Peyer's patch (tissue), 4 donors: ENCODE measurements at regions not wholly inside any gene's neighbourhood (a gene's known extent, or its start where the extent isn't known, plus 50 kb on each side); places are given as distances from the start of the nearest gene placed in this dataset.

Source experiments
- DNase-seq, 3 donors: peaks; one replicate each; pipeline ENCODE4 v3.0.0-alpha.2; 2017 to 2019
- H3K27ac ChIP-seq, 4 donors: fragments of 200-600 bp; sonication (generic); one replicate each; pipeline ENCODE4 v1.5.1; 2016 to 2019
- H3K27me3 ChIP-seq, 2 donors: fragments of 200-600 bp; sonication (generic); one replicate each; pipeline ENCODE4 v1.5.1; 2019
- H3K36me3 ChIP-seq, 3 donors: fragments of 200-600 bp; sonication (generic); one replicate each; pipeline ENCODE4 v1.5.1; 2016 to 2019
- H3K4me1 ChIP-seq, 4 donors: fragments of 200-600 bp; sonication (generic); one replicate each; pipeline ENCODE4 v1.5.1; 2016 to 2019
- H3K4me3 ChIP-seq, 4 donors: fragments of 200-600 bp; sonication (generic); 1 replicate in 3 of 4; 2 replicates in 1 of 4; pipeline ENCODE4 v1.5.1; 2016 to 2019; ENCODE audit warnings: mild to moderate bottlenecking in 1 of 4
- H3K9me3 ChIP-seq, 4 donors: fragments of 200-600 bp; sonication (generic); one replicate each; pipeline ENCODE4 v1.5.1; 2016 to 2019; ENCODE audit warnings: mild to moderate bottlenecking in 1 of 4
- CTCF ChIP-seq, 6 experiments: fragments of 450-650 bp in 4 of 6; fragments of 200-600 bp in 2 of 6; sonication (generic) in 1 of 6; IDR thresholded peaks; one replicate each; pipeline ENCODE4 v1.5.1; 2017 to 2019; ENCODE audit warnings: antibody characterized with exemption in 6 of 6, mild to moderate bottlenecking in 3 of 6, moderate library complexity in 1 of 6
- POLR2A ChIP-seq, 2 donors: fragments of 450-650 bp; IDR thresholded peaks; one replicate each; pipeline ENCODE4 v1.5.1; 2017; ENCODE audit warnings: antibody characterized with exemption in 2 of 2, mild to moderate bottlenecking in 2 of 2, moderate library complexity in 2 of 2

DNA sequence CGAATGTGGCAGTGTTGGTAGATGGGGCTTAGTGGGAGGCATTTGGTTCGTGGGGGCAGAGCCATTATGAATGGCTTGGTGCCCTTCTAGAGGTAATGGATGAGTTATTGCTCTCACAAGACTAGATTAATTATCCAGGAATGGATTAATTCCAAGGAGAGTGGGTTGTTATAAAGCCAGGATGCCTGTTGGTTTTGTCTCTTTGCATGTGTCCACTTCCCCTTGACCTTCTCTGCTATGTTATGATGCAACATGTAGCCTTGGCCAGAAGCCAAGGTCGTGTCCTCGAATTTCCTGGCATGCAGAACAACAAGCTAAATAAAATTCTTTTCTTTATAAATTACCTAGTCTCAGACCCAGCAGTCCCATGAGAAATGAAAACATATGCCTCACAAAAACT is 111.2 kb upstream of the PLS3 start:
- H3K9me3 ChIP-seq = no peaks in the 10 kb centered on the region
- no peak overlapping the region for H3K4me3 ChIP-seq
- peak in 1 of 3 donors; percentile 38 for DNase-seq
- H3K36me3 ChIP-seq = no peaks in the 10 kb centered on the region
- no peak overlapping the region for H3K27ac ChIP-seq
- H3K27me3 ChIP-seq = no peaks in the 10 kb centered on the region
- H3K4me1 ChIP-seq = no peaks in the 10 kb centered on the region
- no peak for TF ChIP-seq CTCF (IDR thresholded peaks at IDR 0.05)
- TF ChIP-seq POLR2A (IDR thresholded peaks at IDR 0.05) = no peak

- no peak for TF ChIP-seq CTCF (IDR thresholded peaks at IDR 0.05)
- TF ChIP-seq POLR2A (IDR thresholded peaks at IDR 0.05) = no peak
- no peaks in the 10 kb centered on the region for H3K4me1 ChIP-seq
- H3K36me3 ChIP-seq = no peaks in the 10 kb centered on the region
- DNase-seq = no peak
- H3K9me3 ChIP-seq = no peaks in the 10 kb centered on the region
- H3K4me3 ChIP-seq = no peak overlapping the region
- H3K27ac ChIP-seq = no peak overlapping the region
- H3K27me3 ChIP-seq = no peaks in the 10 kb centered on the region
Measured at GRCh38 chrX:115452251-115452650, 108.7 kb upstream of the PLS3 start.

DNA sequence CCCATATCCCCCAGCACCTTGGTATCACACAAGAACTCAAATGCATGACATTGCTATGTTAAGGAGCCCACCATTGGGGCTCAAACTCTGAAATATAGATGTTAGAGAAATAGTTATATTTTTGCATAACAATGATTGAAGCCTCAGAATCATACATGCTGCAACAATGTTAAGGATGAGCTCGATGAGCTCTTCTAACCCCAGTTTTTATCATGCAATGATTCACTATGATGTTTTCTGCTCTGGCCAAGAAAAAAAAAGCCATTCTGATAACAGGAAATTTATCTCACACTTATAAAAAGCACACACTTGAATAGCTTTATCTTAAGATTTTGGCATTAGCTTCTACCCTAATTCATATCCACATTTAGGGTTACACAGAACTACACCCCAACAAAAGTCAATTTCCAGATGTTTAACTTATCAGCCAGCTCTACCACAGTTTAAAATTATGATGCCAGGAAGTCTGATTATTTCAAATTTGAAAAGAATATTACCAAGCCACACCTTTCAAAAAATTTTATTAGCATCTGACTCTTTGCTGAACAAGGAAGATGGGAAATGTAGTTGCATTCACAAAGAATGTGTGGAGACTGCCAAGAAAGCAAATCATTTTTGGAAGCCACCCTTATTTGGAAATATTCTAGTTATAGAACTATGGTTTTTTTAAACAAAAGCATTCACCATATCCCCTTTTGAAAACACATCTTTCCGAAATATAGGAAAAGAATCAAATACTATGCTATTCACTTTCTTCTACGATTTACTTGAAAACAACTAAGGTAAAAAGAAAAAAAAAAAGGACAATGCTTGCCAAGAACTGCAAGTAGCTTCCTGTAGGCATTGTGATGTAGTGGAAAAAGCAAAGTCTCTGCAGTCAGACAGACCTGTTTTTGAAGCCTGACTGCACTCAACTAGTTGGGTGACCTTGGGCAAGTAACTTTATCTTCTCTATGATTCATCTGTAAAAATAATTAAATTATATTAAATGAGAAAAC is 100.8 kb upstream of the PLS3 start:
- H3K9me3 ChIP-seq = no peaks in the 10 kb centered on the region
- DNase-seq = no peak
- H3K27ac ChIP-seq = no peak overlapping the region
- no peaks in the 10 kb centered on the region for H3K4me1 ChIP-seq
- H3K36me3 ChIP-seq = no peaks in the 10 kb centered on the region
- TF ChIP-seq POLR2A (IDR thresholded peaks at IDR 0.05) = no peak
- TF ChIP-seq CTCF (IDR thresholded peaks at IDR 0.05) = no peak
- H3K27me3 ChIP-seq = no peaks in the 10 kb centered on the region
- no peak overlapping the region for H3K4me3 ChIP-seq

- no peak for DNase-seq
- TF ChIP-seq POLR2A (IDR thresholded peaks at IDR 0.05) (no peak), CTCF (IDR thresholded peaks at IDR 0.05) (no peak)
- H3K4me3 ChIP-seq = no peak overlapping the region
Measured at GRCh38 chrX:115462406-115462805, 98.6 kb upstream of the PLS3 start.

GRCh38 chrX:115467961-115468360 is 93.0 kb upstream of the PLS3 start:
- no peak for DNase-seq
- no peaks in the 10 kb centered on the region for H3K4me1 ChIP-seq

More at GRCh38 chrX:115462406-115462805, 98.6 kb upstream of the PLS3 start:
- H3K36me3 ChIP-seq = no peaks in the 10 kb centered on the region
- no peaks in the 10 kb centered on the region for H3K27me3 ChIP-seq
- no peaks in the 10 kb centered on the region for H3K4me1 ChIP-seq
- no peaks in the 10 kb centered on the region for H3K9me3 ChIP-seq
- H3K27ac ChIP-seq = no peak overlapping the region

More at GRCh38 chrX:115467961-115468360, 93.0 kb upstream of the PLS3 start:
- no peaks in the 10 kb centered on the region for H3K36me3 ChIP-seq
- H3K27me3 ChIP-seq = no peaks in the 10 kb centered on the region
- TF ChIP-seq CTCF (IDR thresholded peaks at IDR 0.05) = no peak
- no peak for TF ChIP-seq POLR2A (IDR thresholded peaks at IDR 0.05)
- H3K27ac ChIP-seq = no peak overlapping the region
- no peak overlapping the region for H3K4me3 ChIP-seq
- H3K9me3 ChIP-seq = no peaks in the 10 kb centered on the region
